ENCODE measurements at regions not wholly inside any gene's neighbourhood (a gene's known extent, or its start where the extent isn't known, plus 50 kb on each side); places are given as distances from the start of the nearest gene placed in this dataset.

DNA sequence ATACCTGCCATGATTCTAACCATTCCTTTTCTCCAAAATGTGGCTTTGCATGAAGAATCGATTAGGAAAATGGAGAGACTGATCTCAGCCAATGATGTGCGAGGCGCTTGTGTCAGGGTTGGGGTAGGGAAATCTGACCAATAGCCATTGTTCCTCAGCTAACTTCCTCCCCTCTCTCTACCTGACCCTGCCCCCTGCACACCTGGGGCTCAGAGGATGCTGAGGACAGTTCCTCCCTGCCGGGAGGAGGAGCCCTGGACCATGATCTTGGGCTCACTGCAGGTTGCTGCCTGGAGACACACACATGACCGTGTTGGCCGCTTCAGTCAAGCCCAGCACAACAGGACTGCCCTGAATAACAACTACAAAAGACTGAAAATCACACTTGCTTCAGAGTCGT lies 119.8 kb upstream of the SFSWAP start:
- TF ChIP-seq, protein P1, sequence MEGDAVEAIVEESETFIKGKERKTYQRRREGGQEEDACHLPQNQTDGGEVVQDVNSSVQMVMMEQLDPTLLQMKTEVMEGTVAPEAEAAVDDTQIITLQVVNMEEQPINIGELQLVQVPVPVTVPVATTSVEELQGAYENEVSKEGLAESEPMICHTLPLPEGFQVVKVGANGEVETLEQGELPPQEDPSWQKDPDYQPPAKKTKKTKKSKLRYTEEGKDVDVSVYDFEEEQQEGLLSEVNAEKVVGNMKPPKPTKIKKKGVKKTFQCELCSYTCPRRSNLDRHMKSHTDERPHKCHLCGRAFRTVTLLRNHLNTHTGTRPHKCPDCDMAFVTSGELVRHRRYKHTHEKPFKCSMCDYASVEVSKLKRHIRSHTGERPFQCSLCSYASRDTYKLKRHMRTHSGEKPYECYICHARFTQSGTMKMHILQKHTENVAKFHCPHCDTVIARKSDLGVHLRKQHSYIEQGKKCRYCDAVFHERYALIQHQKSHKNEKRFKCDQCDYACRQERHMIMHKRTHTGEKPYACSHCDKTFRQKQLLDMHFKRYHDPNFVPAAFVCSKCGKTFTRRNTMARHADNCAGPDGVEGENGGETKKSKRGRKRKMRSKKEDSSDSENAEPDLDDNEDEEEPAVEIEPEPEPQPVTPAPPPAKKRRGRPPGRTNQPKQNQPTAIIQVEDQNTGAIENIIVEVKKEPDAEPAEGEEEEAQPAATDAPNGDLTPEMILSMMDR (IDR thresholded peaks at IDR 0.05): no peak
- TF ChIP-seq POLR2AphosphoS5 (IDR thresholded peaks at IDR 0.05): no peak
